Activated effector memory CD4-positive, alpha-beta T cell treated with Interleukin-2 at 50 U/mL for 16 hours (primary cell): ENCODE measurements at regions not wholly inside any gene's neighbourhood (a gene's known extent, or its start where the extent isn't known, plus 50 kb on each side); places are given as distances from the start of the nearest gene placed in this dataset.

Experiments
- DNase-seq: peaks from one replicate; pipeline ENCODE4 v3.0.0-alpha.2; 2020

DNA sequence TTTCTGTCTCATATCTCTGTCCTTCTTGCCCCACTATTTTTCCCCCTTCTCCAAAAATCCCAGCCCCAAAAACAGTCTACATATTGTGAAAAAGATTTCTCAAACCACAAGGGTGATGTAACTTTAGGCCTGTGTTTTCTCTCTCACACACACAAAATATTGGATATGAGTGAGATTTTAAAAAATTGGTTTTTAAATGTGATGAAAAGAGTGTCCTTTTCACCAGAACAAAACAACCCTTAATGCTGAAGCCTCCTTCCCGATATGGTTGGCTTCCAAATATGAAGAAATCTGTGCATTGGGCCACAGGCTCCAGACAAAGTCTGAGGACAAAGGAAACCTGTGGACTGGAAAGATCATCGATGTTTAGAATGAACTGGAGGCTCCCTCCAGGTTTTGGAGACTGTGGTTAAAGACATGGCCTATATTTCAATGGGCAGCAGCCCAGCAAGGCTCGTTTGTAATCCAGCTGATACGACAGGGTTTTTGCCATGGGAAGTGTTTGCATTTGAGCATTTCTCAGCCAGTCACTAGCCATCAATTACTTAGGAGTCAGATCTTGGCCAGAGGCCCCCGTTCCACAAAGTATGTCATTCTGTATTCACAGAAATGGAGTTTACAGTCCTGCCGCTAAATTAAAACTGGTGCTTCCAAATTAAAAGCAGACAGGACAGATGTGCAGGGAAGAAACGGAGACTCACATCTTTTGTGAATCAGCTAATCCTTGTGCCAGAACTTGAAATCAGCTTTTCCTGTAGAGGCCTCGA is 546.3 kb downstream of the EBF1 start:
- DNase-seq, result no peak

DNA sequence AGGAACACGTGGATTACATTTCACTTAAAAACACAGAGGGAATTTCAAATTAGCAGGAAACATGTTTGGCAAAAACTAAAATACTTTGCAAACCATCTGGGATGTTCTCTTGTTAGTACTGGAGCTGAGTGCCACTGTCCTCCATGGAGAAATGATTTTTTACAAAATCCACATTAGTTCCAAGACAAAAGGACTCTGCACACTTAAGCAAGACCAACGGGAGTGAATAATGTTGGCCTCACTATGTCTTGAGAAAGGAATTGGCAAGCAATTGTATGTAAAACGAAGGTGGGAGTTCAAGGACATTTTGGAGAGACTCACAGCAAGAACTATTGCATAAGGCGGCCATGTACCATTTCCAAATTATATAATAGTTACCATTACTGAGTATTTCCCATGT is 547.5 kb downstream of the EBF1 start:
- DNase-seq, result no peak

DNA sequence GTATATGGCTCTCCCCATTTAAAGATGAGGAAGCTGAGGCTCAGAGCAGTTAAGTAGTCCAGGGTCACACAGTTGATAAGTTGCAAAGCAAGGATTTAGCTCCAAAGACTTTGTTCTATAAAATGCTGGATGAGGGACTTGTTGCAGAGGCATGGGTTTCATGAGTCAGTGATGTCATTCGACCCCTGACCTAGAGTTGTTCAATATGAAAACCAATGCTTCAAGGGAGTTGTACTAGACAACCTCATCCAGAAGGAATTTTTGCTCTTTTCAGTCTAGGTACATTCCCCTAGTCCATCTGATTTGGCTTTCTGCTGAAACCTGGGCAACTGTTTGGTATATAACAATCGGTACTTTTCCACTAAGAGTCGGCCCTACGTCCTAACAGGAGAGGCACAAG is 550.4 kb downstream of the EBF1 start:
- no peak for DNase-seq

DNA sequence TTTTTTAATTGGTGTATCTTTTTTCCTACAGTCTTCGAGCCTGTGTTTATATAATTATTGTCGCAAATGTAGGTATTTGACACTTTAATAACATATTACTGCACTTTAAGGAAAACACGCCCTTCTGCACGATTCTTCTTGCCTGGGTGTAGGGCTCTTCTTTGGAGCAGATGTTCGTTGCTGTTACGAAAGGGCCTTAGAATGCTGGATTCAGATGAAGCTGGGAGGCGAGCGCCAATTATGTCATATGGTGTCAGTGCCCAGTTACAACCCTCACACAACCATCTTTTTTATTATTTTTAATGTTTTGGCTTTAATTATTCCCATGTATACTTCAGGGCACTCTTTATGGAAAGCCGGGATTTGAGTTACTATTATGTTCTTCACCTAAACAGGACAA is 553.0 kb downstream of the EBF1 start:
- no peak for DNase-seq

DNA sequence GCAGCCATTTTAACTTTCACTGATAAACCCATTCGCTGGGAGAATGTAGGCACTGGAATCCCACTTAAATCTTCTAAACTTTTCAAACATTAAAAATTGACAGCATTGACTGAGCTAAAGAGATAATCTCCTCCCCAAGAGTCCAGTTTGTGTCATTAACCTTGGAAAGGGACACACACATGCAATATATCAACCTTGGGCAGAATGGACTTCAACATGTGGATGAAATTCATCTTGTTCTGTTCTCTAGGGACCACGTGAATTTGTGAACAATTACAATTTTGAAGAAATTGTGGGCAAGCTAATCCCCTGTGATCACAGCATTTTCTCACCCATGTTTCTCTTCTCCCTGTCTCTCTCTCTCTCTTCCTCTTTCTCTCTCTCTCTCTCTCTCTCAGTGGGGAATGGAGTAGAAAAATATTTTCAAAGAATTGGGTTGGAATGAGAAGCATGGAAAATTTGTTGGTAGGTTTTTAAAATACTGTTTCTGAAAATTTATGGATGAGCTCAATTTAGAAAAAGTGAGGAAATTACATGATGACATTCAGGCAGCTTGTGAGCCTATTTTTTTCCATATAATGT is 553.7 kb downstream of the EBF1 start:
- no peak for DNase-seq

DNA sequence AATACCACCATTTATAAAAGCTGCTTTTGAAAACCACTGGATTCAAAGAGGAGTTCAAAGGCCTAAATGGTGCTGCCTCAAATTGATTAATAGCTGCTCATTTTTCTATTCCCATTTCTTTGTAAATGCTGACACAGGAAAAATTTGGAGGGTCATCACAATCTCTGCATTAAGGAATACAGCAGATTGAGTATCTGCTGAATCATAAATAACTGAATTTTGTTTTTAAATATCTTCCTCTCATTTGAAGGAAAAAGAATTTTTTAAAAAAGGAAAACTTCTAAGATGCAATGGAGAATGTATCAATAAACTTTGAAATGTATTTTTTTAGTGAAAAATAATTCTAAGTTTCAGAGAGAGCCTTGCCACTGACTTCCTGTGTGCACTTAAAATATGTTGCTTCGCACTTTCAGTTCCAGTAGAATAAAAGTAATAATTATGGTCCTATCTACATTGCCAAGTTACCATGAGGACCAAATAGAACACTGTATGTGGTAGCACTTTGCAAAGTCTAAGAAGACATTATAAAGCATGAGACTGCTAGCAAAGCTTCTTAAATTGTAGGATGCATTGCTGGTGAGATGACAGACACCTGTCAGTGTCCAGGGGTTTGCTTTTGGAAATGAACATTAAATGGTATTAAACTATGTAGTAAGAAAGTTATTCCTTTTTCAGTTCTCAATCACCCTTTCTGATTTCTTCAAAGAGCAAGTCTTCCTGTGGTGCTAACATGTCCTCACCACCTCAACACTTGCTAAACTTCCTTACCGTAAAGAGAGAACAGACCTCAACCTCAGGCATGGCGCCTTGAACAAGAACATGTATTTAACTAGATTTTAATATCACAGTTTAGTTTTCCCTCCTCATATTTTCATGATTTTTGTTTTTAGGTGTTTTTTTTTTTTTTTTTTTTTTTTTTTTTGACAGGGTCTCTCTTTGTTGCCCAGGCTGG is 555.1 kb downstream of the EBF1 start:
- no peak for DNase-seq

DNA sequence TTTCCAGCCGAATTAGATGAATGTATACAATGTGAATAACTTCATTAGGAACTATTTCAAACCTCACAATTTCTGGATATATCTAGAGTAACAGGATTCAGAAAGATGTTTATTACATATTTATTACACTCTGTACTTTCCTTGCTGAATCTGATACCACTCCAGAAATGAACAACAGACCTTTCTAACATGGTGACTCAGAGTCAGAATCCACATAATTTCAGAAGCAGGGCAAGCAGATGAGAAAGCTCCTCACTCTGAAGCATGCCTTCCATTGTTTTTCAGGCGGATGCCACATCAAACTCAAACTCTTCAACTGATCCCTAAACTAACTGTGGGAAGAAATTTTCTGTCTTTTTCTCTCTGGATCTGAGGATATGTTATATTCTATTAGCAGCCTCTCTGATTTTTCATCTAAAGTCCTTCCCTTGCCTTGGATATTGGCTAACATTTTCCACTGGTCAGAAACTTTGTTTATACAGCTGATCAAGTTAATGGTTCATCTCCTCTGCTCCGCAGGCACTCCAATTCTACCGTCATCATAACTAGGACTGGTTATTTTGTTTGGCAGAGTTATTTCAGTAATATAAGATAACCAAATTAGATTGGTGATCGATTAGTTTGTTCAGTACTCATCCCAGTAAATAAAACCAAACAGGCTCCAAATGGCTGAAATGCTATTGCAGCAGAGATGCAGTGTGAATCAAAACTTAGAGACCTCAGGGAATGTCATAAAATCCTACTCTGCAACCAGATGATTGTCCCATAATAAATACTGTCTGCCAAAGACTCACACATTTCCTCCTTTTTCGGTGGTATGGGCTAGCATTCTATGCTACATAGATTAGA is 556.0 kb downstream of the EBF1 start:
- DNase-seq, result no peak

DNA sequence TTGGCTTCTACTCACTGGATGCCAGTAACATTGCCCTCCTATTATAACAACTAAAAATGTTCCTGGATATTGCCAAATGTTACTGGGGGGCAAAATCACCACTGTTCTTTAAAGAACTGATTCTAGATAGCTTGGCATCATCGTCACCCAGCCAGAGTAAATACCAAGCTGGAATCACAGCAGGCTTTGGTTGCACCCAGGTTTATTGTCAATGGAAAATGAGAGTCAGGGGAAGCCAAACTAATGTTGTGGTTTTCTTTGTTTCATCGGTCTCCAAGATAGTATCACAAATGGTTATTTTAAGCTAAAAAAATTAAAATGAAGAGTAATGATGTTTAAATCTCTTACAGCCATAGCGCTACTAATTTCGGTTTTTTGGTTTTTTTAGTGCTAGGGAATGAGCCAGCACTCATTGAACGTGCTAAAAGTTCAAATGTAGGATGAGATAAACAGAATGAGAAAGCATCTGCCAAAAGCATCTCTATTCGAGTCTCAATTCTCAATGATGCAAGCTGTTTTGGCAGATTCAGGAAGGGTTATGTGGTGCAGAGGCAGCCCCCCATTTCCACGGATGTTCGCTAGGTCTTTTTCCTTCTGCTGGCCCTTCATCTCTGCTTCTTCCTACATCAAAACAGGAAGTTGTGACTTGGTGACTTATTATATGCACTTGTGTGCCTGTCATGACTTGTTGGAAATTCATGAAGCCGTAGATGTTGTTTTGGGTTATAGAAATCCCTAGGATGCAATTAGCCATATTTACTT is 558.0 kb downstream of the EBF1 start:
- no peak for DNase-seq

DNA sequence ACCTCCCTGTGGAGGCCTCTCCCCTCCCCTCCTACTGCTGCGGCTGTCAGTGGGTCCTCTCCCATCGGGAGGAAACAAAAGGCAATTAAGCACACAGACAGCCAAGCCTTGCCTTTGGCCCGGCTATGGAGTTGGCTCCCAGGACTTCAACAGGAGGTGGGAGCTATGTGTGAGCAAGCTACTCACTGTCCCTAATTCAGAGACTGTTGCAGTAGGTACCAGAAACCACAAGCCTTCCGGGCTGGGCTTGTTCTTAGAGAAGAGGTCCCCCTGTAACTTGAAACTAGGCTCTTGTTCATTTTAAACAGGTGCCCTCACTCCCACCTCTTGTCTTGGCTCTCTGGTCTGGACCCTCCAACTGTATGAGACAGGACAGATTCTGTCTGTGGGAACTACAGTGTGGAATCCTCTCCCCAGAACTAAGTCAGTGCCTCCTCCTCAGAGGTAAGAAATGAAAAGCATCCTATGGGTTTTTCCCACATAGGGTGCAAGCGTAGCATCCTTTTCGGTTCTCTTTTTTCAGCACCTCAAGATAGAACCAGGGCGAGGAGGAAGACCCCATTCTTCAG is 561.1 kb downstream of the EBF1 start:
- no peak for DNase-seq

DNA sequence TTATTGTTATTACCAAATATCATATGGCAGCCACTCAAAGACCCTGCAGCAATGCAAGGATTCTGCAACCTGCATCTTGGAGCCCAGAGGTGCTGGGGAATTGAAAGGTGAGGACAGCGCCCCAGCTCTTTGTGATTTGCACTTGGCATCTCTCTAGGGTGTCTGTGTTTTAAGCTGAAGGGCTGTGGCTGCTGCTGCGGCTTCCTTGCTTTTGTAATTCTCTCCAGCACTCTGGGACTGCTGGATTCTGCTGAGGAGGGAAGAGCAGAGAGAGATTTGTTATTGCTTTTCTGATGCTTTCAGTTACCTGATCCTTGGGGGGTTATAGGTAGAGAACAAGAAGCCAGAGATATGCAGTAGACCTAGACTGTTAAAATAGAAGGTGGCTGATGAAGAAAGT is 562.4 kb downstream of the EBF1 start:
- DNase-seq, result no peak

DNA sequence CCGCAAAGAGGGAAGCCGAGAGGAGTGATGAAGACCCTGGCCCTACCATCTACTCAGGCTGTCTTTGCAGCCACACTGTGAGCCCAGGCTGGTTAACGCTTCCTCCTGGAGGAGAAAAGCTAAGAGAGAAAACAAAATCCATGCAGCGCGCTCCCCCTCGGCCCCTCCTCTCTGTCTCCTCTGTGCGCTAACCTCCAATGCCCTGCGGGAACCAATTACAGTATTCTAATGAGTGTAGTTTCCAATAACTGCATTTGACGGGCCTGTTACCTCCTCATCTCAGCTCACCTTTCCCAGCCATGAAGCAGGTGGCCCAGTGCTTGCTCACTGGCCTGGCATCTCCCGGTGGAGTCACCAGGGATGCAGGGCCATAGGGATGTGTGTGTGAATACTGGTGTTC is 565.5 kb downstream of the EBF1 start:
- DNase-seq, result no peak

DNA sequence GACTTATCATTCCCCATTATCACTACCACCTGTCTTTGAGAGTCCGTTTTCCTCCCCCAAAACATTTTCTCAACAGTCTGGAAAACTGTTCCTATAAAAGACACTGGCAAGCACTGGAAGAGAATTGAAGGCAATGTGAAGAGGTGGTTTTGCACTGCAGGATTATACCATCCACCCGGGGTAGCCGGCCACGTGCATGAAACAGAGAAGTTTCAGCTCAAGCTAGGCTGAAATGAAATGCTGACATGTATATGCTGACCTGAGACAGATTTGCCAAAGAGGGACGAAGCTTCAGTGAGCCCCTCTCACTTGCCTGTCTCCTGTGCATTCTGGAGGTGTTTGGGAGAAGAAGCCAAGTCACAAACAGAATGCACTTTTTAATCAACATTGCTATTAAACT is 567.0 kb downstream of the EBF1 start:
- DNase-seq, result no peak

DNA sequence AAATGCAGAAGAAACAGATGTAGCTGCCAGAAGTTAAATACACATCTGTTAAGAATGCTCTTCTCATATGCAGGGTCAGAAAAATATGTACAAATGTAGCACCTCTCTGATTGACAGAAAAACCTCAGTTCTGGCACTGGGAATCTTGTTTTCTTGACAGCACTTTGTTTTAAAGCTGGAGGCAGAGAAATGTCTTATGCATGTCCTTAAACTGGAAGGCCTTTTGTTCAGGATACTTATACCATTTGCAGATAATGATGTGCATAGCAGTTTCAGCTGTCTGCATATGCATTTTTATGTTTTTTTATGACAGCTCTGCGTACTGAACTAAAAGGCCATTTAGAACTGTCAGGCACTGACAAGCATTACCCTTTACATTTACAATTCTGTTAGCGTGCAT is 567.9 kb downstream of the EBF1 start:
- no peak for DNase-seq

DNA sequence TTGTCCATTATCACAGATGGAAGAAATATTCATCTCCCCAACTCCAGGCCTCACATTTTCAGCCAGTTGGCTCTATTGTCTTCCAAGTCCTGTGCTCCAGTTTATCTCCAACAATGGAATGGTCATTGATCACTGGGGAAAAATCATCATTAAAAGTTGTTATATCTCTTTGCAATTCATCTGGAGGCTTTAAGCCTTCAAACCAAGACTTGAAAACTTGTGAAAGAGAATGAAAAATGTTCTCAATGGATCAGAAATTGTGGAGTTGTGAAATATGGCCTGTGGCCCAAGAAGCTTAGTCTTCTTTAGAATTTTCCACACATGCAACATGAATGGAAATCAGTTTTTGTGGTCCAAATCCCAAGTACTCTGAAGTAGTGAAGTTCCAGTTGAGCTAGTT is 569.6 kb downstream of the EBF1 start:
- DNase-seq, result no peak

DNA sequence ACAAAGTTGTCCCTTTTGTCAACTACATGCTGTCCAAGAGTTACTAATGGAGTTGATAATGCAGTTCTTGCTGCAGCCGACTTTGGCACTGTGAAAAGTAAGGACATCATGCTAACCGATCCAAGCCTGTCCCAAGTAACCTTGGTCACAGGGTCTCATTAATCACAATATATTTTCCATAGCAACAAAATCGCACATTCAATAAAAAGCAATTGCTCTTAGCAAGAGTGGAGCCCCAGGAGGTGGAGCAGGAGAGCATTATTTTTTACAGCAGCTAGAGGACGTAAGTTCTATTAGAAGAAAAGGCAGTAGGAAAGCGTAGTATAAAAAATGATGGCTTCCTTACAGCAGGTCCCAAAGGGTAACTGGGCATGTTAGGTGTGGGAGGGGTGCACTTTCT is 570.3 kb downstream of the EBF1 start:
- DNase-seq, result no peak

DNA sequence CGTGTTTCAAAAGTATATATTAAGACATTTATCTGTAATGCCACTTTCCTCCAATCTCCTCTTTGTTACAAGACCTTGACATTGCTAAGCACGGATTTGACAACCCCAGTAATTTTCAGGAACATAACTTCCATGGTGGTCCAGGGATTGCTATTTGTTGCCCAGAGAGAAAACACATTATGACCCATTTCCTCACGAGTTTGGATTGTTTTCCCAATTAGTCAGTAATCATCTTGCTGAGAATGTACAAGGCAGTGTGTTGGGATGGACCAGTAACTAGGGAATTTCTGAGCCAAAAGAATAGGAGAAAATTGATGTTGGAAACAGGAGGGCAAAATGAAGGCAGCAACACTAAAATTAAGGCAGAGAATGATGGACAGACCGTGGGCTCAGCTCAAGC is 574.1 kb downstream of the EBF1 start:
- no peak for DNase-seq

DNA sequence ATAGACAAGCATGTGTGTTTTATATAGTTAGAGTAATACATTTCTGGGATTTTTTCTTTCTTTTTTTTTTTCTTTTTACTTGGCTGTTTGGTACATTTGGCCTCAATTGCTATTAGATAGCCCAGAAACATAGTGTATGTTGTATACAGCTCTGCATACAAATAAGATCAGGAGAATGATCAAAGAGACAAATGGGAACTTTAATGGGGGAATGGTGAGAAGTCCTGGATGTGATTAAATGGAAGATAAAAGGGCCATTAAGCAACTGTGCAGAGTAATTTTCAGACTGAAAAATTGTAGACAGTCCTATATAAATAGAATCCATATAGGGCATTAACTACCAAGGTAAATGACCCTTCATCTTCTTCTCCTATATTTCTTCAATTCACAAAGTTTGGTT is 575.6 kb downstream of the EBF1 start:
- DNase-seq, result no peak

DNA sequence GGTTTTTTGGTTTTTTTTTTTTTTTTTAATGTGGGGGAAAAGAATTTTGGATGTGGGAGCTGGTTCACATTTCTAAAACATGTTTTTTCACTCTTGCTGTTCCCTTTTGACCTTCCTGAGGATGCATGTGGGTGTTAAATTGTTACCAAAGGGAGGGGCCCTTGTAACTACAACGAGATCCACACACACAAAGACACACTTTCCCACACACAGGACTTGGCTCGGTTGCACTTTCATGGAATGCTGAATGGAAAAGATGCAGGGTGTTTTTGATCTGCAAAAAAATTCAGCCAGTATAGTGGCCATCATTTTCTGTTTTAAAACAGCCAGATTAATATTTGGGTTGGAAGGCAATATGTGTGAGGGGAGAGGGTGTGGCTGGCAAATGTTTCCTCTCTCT is 576.9 kb downstream of the EBF1 start:
- no peak for DNase-seq

DNA sequence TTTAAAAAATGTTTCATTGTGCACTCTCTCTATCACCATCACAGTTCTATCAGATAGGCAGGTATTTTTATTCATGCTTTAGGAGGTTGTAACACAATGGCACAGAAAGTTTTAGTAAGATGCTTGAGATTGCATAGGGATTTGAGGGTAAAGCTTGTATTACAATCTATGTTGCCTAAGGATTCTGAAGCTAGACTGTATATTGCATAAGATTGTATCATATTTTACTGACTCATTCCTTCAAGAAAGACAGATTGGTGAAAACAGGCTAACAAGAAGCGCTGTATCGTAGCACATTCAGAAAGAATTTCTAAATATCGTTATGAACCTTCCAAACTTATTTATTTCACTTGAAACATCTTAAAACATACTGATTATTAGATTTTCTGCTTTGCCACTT is 577.7 kb downstream of the EBF1 start:
- DNase-seq, result no peak

DNA sequence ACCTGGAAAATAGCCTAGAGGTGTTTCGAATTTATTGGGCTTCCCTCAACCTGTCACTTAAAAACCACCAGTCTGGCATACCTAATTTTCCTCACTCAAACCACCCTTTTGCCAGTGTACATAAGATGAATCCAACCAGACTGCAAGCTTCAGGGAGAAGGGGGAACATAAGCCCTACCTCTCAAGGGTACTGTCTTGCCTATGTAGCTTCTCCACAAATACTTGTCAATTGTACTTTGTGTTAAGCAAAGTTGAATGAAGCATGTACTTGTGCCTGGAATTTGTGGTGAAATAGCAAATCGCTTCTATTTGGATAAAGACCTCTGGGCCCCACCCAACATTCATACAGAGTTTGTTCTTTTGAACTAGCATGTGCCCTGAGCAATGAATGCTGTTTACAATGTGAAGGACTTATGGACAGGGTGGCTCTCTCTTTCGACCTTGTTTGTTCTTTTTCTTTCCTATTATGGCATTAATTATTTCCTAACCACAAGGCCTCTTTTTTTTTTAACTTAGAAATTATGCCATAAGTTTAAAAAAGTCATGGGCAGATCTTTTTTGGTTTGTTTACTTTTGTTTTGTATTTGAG is 580.2 kb downstream of the EBF1 start:
- no peak for DNase-seq

DNA sequence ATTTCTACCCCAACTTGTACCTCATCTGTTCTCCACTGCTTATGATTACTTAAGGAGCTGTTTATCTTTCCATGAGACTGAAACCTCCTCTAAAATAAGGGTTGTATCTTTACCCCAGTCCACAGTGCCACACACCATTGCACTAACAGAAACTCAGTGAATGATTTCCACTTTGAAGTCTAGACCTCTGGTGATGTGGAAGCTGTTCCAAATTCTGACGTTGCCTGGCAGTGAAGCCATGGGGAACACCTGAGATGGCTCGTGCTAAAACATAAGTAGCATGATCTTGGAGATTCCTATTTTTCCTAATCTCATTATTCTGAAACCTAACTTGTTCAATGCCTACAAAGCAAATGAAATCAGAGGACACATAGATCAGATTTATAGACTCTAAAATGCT is 583.2 kb downstream of the EBF1 start:
- DNase-seq, result no peak

DNA sequence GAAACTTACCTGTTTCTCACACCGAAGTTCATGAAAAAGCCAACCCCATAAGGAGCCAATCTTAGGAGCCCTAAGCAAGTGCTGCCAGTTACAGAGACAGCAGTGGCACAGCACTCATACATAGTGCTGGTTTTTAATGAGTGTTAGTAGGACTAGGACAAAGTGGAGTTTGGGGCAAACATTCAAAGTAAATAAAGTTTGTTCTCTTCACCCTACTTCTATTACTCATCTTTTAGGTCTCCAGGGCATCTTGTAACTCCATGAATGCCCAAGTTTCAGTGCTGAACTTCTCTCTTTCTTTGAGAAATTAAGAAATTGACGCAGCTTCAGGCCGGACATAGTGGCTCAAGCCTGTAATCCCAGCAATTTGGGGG is 584.7 kb downstream of the EBF1 start:
- no peak for DNase-seq
